ENCODE measurements at regions not wholly inside any gene's neighbourhood (a gene's known extent, or its start where the extent isn't known, plus 50 kb on each side); places are given as distances from the start of the nearest gene placed in this dataset.

- TF ChIP-seq CTCF (IDR thresholded peaks at IDR 0.05) (no peak), POLR2A (IDR thresholded peaks at IDR 0.05) (no peak)
Measured at GRCh38 chr10:44685747-44686146, 225.4 kb upstream of the TMEM72 start.
